Type B pancreatic cell (in vitro differentiated cells): ENCODE measurements at regions not wholly inside any gene's neighbourhood (a gene's known extent, or its start where the extent isn't known, plus 50 kb on each side); places are given as distances from the start of the nearest gene placed in this dataset.

ENCODE experiments used
- DNase-seq: peaks from one replicate; pipeline ENCODE4 v3.0.0; 2021; ENCODE audit warnings: mixed read lengths; ENCODE audit not compliant: unreplicated experiment; ENCODE audit errors: extremely low spot score
- H3K27ac Mint-ChIP-seq: 2 replicates; pipeline ENCODE4 v1.8.0; 2021; ENCODE audit warnings: mild to moderate bottlenecking, mixed read lengths
- H3K27me3 Mint-ChIP-seq: 2 replicates; pipeline ENCODE4 v1.8.0; 2021; ENCODE audit warnings: mixed read lengths
- H3K36me3 Mint-ChIP-seq: 2 replicates; pipeline ENCODE4 v1.8.0; 2021; ENCODE audit warnings: mixed read lengths
- H3K4me1 Mint-ChIP-seq: one replicate; pipeline ENCODE4 v1.8.0; 2021; ENCODE audit warnings: mixed read lengths; ENCODE audit not compliant: unreplicated experiment
- H3K4me3 Mint-ChIP-seq: 2 replicates; pipeline ENCODE4 v1.8.0; 2021; ENCODE audit warnings: mild to moderate bottlenecking, mixed read lengths
- H3K9me3 Mint-ChIP-seq: 2 replicates; pipeline ENCODE4 v1.8.0; 2021; ENCODE audit warnings: mixed read lengths
- TF ChIP-seq, protein P1 (sequence below): fragments of 200-600 bp; sonication (generic); conservative IDR thresholded peaks from 2 replicates; pipeline ENCODE4 v1.5.0; 2021; ENCODE audit warnings: antibody characterized with exemption, mild to moderate bottlenecking

DNA sequence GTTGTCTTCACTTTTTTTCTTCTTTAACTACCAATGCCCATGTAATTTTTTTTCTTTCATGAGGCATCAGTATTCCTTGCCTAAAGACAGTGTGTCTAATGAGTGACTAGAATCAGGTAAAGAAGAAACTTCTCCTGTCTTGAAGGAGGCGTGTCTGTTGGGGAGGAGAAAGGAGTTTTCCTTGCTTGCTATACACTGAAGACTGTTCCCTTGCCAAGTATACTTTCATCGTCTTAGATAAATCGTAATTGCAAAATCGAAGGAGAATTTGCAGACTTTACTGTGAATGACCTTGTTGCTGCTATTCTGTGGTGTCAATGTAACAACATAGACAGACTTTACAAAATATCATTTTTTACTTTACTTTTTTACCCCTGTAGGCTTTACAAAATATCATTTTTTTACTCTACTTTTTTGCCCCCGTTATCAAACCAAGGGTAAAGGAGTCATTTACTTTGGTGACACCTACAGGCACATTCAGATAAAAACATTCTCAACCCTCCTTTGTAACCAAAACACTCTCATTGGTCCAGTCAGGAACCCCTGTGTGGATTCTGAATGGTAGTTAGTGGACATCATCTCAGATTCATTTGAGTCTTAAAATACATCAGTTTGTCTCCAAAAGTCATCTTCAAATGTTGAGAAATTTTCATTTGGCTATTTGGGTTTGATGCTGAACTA, 232.4 kb downstream of the AHR start:
- Mint-ChIP-seq H3K4me1 (no peaks in the 10 kb centered on the region), H3K27ac (no peak overlapping the region), H3K4me3 (no peak overlapping the region), H3K27me3 (no peaks in the 10 kb centered on the region), H3K36me3 (no peaks in the 10 kb centered on the region), H3K9me3 (no peaks in the 10 kb centered on the region)
- no peak for DNase-seq
- TF ChIP-seq, protein P1, sequence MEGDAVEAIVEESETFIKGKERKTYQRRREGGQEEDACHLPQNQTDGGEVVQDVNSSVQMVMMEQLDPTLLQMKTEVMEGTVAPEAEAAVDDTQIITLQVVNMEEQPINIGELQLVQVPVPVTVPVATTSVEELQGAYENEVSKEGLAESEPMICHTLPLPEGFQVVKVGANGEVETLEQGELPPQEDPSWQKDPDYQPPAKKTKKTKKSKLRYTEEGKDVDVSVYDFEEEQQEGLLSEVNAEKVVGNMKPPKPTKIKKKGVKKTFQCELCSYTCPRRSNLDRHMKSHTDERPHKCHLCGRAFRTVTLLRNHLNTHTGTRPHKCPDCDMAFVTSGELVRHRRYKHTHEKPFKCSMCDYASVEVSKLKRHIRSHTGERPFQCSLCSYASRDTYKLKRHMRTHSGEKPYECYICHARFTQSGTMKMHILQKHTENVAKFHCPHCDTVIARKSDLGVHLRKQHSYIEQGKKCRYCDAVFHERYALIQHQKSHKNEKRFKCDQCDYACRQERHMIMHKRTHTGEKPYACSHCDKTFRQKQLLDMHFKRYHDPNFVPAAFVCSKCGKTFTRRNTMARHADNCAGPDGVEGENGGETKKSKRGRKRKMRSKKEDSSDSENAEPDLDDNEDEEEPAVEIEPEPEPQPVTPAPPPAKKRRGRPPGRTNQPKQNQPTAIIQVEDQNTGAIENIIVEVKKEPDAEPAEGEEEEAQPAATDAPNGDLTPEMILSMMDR, result peak; percentile 31

DNA sequence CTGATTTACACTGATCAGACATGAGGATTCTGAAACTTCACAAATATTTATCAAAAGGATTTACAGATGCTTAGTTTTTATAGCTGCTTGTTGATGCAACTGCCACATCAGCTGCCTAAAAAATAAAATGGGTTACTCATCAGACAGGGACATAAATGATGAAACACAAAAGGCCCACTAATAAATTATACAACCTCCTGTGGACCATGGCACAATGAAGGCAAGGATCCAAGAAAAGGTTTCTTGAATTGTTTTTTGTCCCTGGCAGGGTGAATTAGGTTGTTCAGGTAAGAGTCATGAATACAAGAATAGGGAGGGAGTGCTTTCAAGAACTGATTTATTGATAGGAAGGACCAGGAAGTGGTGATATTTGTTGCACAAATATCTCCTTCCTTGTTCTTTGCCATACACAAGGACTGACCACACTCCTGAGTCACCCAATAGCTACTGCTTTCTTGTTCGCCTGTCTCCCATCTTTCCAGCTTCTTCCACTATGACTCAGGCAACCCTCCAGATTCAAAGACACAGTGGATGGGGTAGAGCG, 234.5 kb downstream of the AHR start:
- no peaks in the 10 kb centered on the region for H3K36me3 Mint-ChIP-seq
- H3K27me3 Mint-ChIP-seq, result no peaks in the 10 kb centered on the region
- H3K27ac Mint-ChIP-seq, result peak overlapping the region; percentile 53
- H3K4me3 Mint-ChIP-seq, result no peak overlapping the region
- TF ChIP-seq, protein P1, result no peak
- H3K9me3 Mint-ChIP-seq, result no peaks in the 10 kb centered on the region
- no peak for DNase-seq
- H3K4me1 Mint-ChIP-seq, result no peaks in the 10 kb centered on the region

DNA sequence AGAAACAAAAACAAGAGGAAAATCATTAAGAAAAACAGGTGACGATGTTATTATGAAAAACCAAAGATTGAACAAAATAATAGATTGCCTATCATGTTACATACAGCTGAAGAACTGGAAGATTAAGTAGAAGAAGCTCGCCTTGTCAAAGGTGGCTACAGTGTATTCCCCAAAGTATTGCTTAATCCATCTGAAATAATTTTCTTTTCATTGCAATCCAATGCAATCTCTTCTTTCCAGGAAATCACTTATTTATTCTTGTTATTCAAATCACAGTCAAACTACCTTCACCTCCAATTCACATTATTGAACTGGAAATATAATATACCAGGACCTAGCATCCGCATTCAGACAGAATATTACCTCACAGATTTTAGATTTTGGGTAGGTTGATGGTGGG, 235.9 kb downstream of the AHR start:
- H3K36me3 Mint-ChIP-seq, result no peaks in the 10 kb centered on the region
- no peaks in the 10 kb centered on the region for H3K4me1 Mint-ChIP-seq
- H3K27ac Mint-ChIP-seq, result no peak overlapping the region
- no peaks in the 10 kb centered on the region for H3K27me3 Mint-ChIP-seq
- no peak for DNase-seq
- no peak overlapping the region for H3K4me3 Mint-ChIP-seq
- H3K9me3 Mint-ChIP-seq, result no peaks in the 10 kb centered on the region
- TF ChIP-seq, protein P1, result no peak

DNA sequence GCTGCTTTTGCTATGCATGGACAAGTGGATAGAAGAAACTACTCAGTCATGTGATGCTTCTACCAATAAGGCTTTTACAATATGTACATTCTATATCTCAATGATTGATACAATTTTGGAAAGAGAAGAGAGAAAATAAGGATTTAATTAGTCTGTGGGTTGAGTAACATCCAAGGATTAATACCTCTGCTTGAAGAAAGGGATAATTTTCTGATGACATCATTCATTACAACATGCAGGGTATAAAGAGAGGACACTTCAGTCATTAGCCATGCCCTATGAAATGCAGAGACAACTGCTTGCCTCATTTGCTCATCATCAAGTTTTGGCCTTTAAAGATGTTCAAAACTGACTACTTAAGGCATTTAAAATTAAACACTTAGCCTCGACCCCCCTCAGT, 237.3 kb downstream of the AHR start:
- no peak overlapping the region for H3K4me3 Mint-ChIP-seq
- H3K27ac Mint-ChIP-seq, result no peak overlapping the region
- no peaks in the 10 kb centered on the region for H3K4me1 Mint-ChIP-seq
- no peaks in the 10 kb centered on the region for H3K9me3 Mint-ChIP-seq
- TF ChIP-seq, protein P1, result no peak
- no peak for DNase-seq
- no peaks in the 10 kb centered on the region for H3K36me3 Mint-ChIP-seq
- no peaks in the 10 kb centered on the region for H3K27me3 Mint-ChIP-seq

DNA sequence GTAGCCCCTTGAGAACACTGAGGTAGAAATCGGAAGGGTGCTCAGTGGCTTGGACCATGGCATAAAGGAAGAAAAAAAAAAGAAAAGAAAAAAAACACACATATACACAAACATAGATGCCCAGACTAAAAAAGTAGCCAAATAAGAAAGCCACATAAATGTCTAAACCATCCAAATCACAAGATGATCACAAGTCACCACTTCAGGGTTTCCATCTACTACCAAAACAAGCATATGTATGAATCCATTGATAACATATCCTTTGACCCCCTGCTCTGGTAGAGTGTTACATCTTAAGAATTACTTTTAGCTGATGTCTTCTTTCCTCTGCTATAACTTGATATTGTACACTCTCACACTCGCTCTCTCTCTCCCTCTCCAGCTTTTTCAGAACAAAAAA, 245.9 kb downstream of the AHR start:
- TF ChIP-seq, protein P1, result no peak
- H3K9me3 Mint-ChIP-seq, result peaks cover 4% of the 10 kb centered on the region
- H3K27me3 Mint-ChIP-seq, result no peaks in the 10 kb centered on the region
- no peak for DNase-seq
- H3K27ac Mint-ChIP-seq, result no peak overlapping the region
- H3K4me3 Mint-ChIP-seq, result no peak overlapping the region
- H3K4me1 Mint-ChIP-seq, result no peaks in the 10 kb centered on the region
- H3K36me3 Mint-ChIP-seq, result no peaks in the 10 kb centered on the region
